ENCODE measurements at regions not wholly inside any gene's neighbourhood (a gene's known extent, or its start where the extent isn't known, plus 50 kb on each side); places are given as distances from the start of the nearest gene placed in this dataset.
"Not testable (repeated sequence)": the region's sequence is repeated elsewhere in the genome, so short reads cannot be mapped to it uniquely, and the experiment has no call there.

DNA sequence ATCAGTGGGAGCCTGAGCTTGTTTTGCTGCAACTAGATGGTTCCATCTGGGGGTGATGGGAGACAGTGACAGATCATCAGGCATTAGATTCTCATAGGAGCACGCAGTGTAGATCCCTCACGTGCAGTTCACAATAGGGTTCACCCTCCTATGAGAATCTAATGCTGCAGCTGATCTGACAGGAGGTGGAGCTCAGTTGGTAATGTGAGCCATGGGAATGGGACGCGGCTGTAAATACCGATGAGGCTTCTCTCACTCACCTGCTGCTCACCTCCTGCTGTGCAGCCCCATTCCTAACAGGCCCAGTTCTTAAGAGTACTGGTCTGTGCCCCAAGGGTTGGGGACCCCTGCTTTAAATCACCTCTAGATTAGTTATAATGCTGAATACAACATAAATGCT lies 137.5 kb upstream of the PLEKHM1 start:
- DNase-seq (ENCODE audit: low read depth), result no peak
- TF ChIP-seq CTCF (IDR thresholded peaks at IDR 0.05; ENCODE audit: low read depth, low read length, missing control alignments), result no peak
- H3K4me3 ChIP-seq (ENCODE audit: low read depth, low read length), result no peak overlapping the region
- in situ Hi-C loops (cut with HindIII; ENCODE audit: low sequenced_read_pairs), result no loop called here

DNA sequence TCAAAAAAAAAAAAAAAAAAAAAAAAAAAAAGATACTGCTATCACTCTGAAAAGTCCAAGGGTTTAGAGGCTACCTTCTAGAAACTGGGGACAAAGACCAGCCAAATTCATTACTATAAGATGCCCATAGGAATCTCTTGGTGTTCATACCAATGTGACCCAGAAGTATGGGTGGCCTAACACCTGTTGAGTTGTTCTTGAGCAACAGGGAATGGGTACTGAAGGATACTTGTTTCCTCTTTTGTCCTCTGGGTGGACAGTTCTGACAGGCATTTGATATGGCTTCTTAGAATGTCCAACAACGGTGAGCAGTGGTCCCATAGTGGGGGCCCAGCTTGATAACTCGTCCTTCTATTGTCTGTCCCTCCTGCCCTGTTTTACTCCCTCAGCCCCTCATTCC lies 141.4 kb upstream of the PLEKHM1 start:
- in situ Hi-C loops (cut with HindIII; ENCODE audit: low sequenced_read_pairs), result no loop called here
- no peak for DNase-seq (ENCODE audit: low read depth)
- TF ChIP-seq CTCF (IDR thresholded peaks at IDR 0.05; ENCODE audit: low read depth, low read length, missing control alignments), result no peak
- H3K4me3 ChIP-seq (ENCODE audit: low read depth, low read length), result no peak overlapping the region

DNA sequence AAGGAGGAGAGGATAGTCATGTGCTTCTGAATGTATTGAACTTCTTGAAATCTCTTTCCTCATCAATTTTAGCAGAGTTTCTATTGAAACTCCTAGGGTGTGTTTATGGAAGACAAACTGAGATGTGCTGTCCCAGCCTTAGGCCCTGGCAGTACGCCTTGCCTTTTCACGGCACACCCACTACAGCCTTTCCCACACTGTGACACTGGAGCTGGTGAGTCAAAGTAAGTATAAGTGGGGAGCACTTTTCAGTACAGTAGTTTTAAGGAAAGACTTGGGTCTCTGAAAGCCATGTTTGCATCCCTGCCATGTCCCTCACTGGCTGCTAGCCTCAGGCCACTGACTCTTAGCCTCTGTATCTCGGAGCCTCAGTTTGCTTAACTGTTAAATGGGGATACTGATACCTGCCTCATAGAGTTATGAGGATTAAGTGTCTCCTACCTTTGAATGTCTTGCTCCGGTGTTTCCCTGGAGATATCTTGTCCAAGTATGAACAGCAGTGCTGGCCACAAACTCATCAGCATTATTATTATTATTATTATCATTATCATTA lies 144.7 kb upstream of the CRHR1 start:
- in situ Hi-C loops (cut with HindIII; ENCODE audit: low sequenced_read_pairs), result no loop called here
- TF ChIP-seq CTCF (IDR thresholded peaks at IDR 0.05; ENCODE audit: low read depth, low read length, missing control alignments), result no peak
- H3K4me3 ChIP-seq (ENCODE audit: low read depth, low read length), result no peak overlapping the region
- DNase-seq (ENCODE audit: low read depth), result no peak

GRCh38 chr17:45640141-45640850 lies 143.8 kb upstream of the CRHR1 start:
- in situ Hi-C loops (cut with HindIII; ENCODE audit: low sequenced_read_pairs), result no loop called here
- H3K4me3 ChIP-seq (ENCODE audit: low read depth, low read length), result no peak overlapping the region
- DNase-seq (ENCODE audit: low read depth), result peak; percentile 71
- peak; percentile 98 for TF ChIP-seq CTCF (IDR thresholded peaks at IDR 0.05; ENCODE audit: low read depth, low read length, missing control alignments)

DNA sequence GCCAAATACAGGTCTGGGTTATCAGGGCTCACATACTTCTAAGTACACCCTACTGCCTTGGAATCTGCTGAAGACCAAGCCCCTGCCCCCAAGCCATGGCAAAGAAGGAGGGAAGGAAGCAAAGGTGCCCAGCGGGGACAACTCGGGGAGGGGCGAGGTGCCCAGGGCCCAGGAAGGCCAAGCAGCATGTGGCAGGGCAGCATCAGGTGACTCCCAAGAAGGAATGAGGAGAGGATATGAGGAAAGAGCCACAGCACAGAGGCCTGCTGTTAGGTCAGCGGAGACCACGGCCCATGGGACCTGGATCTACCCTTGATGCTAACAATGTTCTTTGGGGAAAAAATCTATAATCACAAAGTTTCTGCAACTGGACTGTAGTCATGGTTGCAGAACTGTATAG lies 142.6 kb upstream of the CRHR1 start:
- in situ Hi-C loops (cut with HindIII; ENCODE audit: low sequenced_read_pairs), result no loop called here
- DNase-seq (ENCODE audit: low read depth), result no peak
- no peak overlapping the region for H3K4me3 ChIP-seq (ENCODE audit: low read depth, low read length)
- no peak for TF ChIP-seq CTCF (IDR thresholded peaks at IDR 0.05; ENCODE audit: low read depth, low read length, missing control alignments)

DNA sequence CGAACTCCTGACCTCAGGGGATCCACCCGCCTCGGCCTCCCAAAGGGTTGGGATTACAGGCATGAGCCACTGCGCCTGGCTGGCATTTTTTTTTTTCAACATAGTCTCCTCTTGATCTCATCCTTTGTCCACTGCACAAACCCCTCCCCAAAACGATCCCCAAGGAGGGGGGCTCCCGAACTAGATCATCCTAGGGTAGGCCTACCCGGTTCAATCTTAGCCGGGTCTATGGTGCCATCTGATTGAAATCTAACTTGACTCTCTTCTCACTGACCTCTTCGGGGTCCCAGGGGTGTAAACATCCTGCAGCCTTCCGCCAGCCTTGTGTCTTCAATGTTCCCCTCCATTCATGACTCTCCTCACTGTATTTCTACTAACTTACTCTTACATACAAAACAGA lies 140.5 kb upstream of the CRHR1 start:
- no peak for DNase-seq (ENCODE audit: low read depth)
- in situ Hi-C loops (cut with HindIII; ENCODE audit: low sequenced_read_pairs), result no loop called here
- TF ChIP-seq CTCF (IDR thresholded peaks at IDR 0.05; ENCODE audit: low read depth, low read length, missing control alignments), result no peak
- H3K4me3 ChIP-seq (ENCODE audit: low read depth, low read length), result no peak overlapping the region

GRCh38 chr17:45644637-45645036 lies 139.5 kb upstream of the CRHR1 start:
- in situ Hi-C loops (cut with HindIII; ENCODE audit: low sequenced_read_pairs); H3K4me3 ChIP-seq (ENCODE audit: low read depth, low read length); DNase-seq (ENCODE audit: low read depth): not testable (repeated sequence)
